IMR-90 (cell line): ENCODE measurements at regions not wholly inside any gene's neighbourhood (a gene's known extent, or its start where the extent isn't known, plus 50 kb on each side); places are given as distances from the start of the nearest gene placed in this dataset.

Source experiments
- ATAC-seq: fragments of 200-7000 bp; cut with Tn5 transposase; 2 replicates; pipeline ENCODE4 v1.9.1; 2020; ENCODE audit warnings: low read depth, mild to moderate bottlenecking, moderate library complexity
- BruUV-seq: library from RNA; stranded (reverse); fragments of 400-500 nt; replicated peaks from 2 replicates; lab custom pipeline; 2021; lab: Mats Ljungman, UMichigan
- CTCF ChIA-PET: fragments of 300-600 bp; formaldehyde crosslinking; extraction: SDS; loops from one replicate; lab custom pipeline; 2021; ENCODE audit warnings: antibody characterized with exemption; lab: Yijun Ruan, JAX
- POLR2A ChIA-PET: fragments of 300-600 bp; sonication (Branson Sonifier 250); formaldehyde crosslinking; loops from one replicate; lab custom pipeline; 2022; ENCODE audit warnings: antibody characterized with exemption; ENCODE audit not compliant: unreplicated experiment; lab: Charles Lee
- DNase-seq: peaks from one replicate; pipeline ENCODE4 v3.0.0; 2013
- H2AFZ ChIP-seq: replicated peaks from 2 replicates; pipeline ENCODE3; 2013; ENCODE audit warnings: low read length, mild to moderate bottlenecking; ENCODE audit not compliant: poor library complexity
- H2AK5ac ChIP-seq: 2 replicates; pipeline ENCODE4 v1.6.1; 2013; ENCODE audit warnings: low read depth, low read length, inconsistent platforms
- H2AK9ac ChIP-seq: replicated peaks from 2 replicates; pipeline ENCODE3; 2013; ENCODE audit warnings: mild to moderate bottlenecking, low read depth, low read length, moderate library complexity; ENCODE audit not compliant: poor library complexity
- H2BK120ac ChIP-seq: 2 replicates; pipeline ENCODE4 v1.6.1; 2013; ENCODE audit warnings: low read depth, low read length, inconsistent platforms
- H2BK15ac ChIP-seq: 3 replicates; pipeline ENCODE4 v1.6.1; 2013; ENCODE audit warnings: low read depth, low read length, inconsistent platforms
- H2BK20ac ChIP-seq: 2 replicates; pipeline ENCODE4 v1.6.1; 2013; ENCODE audit warnings: low read depth, mild to moderate bottlenecking, inconsistent platforms, low read length, moderate library complexity
- H2BK5ac ChIP-seq: 2 replicates; pipeline ENCODE4 v1.6.1; 2013; ENCODE audit warnings: mild to moderate bottlenecking, low read depth, low read length, inconsistent platforms; ENCODE audit not compliant: poor library complexity, severe bottlenecking
- H3K14ac ChIP-seq: replicated peaks from 2 replicates; pipeline ENCODE4 v1.6.1; 2013; ENCODE audit warnings: low read depth, low read length, inconsistent platforms
- H3K18ac ChIP-seq: 2 replicates; pipeline ENCODE4 v1.6.1; 2013; ENCODE audit warnings: low read depth, low read length, control low read depth
- H3K23ac ChIP-seq: 2 replicates; pipeline ENCODE4 v1.6.1; 2013; ENCODE audit warnings: low read depth, low read length, inconsistent platforms
- H3K27ac ChIP-seq: 2 replicates; pipeline ENCODE4 v1.5.1; 2013; ENCODE audit warnings: mild to moderate bottlenecking, control low read depth, low read length; ENCODE audit not compliant: insufficient read depth
- H3K27me3 ChIP-seq: 2 replicates; pipeline ENCODE4 v1.6.1; 2013; ENCODE audit warnings: low read length; ENCODE audit not compliant: control insufficient read depth, insufficient read depth
- H3K36me3 ChIP-seq: 2 replicates; pipeline ENCODE4 v1.6.1; 2013; ENCODE audit warnings: low read length, mixed read lengths; ENCODE audit not compliant: control insufficient read depth, insufficient read depth
- H3K4ac ChIP-seq: 2 replicates; pipeline ENCODE4 v1.6.1; 2013; ENCODE audit warnings: low read depth, low read length, inconsistent platforms
- H3K4me1 ChIP-seq: 2 replicates; pipeline ENCODE4 v1.6.1; 2013; ENCODE audit warnings: low read length, mixed read lengths; ENCODE audit not compliant: control insufficient read depth, insufficient read depth
- H3K4me2 ChIP-seq: 2 replicates; pipeline ENCODE4 v1.6.1; 2013; ENCODE audit warnings: low read depth, mild to moderate bottlenecking, control low read depth, low read length, moderate library complexity
- H3K4me3 ChIP-seq: 2 replicates; pipeline ENCODE4 v1.5.1; 2013; ENCODE audit warnings: low read depth, mild to moderate bottlenecking, control low read depth, low read length, moderate library complexity; ENCODE audit not compliant: insufficient read depth
- H3K56ac ChIP-seq: 2 replicates; pipeline ENCODE4 v1.6.1; 2013; ENCODE audit warnings: low read length, inconsistent platforms; ENCODE audit not compliant: insufficient read depth; ENCODE audit errors: extremely low read depth
- H3K79me1 ChIP-seq, 2 experiments: 2 replicates each; pipeline ENCODE4 v1.6.1; 2013; ENCODE audit warnings: low read length in 2 of 2, inconsistent platforms in 1 of 2, low read depth in 1 of 2
- H3K9ac ChIP-seq: 2 replicates; pipeline ENCODE4 v1.6.1; 2013; ENCODE audit warnings: low read depth, low read length, control low read depth
- H3K9me1 ChIP-seq: 2 replicates; pipeline ENCODE4 v1.6.1; 2013; ENCODE audit warnings: low read length, inconsistent platforms; ENCODE audit not compliant: insufficient read depth
- H3K9me3 ChIP-seq: 2 replicates; pipeline ENCODE4 v1.6.1; 2013; ENCODE audit warnings: low read length; ENCODE audit not compliant: control insufficient read depth, insufficient read depth
- H4K20me1 ChIP-seq: 2 replicates; pipeline ENCODE4 v1.6.1; 2013; ENCODE audit warnings: low read length, inconsistent platforms; ENCODE audit not compliant: insufficient read depth
- H4K5ac ChIP-seq: 2 replicates; pipeline ENCODE4 v1.6.1; 2013; ENCODE audit warnings: mild to moderate bottlenecking, low read depth, low read length, control low read depth
- H4K8ac ChIP-seq, 2 experiments: 2 replicates each; pipeline ENCODE4 v1.6.1; 2013; ENCODE audit warnings: low read depth in 2 of 2, low read length in 2 of 2, control low read depth in 1 of 2, inconsistent platforms in 1 of 2
- H4K91ac ChIP-seq: 2 replicates; pipeline ENCODE4 v1.6.1; 2013; ENCODE audit warnings: low read depth, low read length, inconsistent platforms; ENCODE audit not compliant: insufficient read depth
- BHLHE40 ChIP-seq: fragments of 150-350 bp; IDR thresholded peaks from 2 replicates; pipeline ENCODE4 v1.6.1; 2016; ENCODE audit warnings: mild to moderate bottlenecking, low read depth, low read length
- NFE2L2 ChIP-seq: fragments of 150-350 bp; IDR thresholded peaks from 2 replicates; pipeline ENCODE4 v1.6.1; 2016; ENCODE audit warnings: low read depth, mild to moderate bottlenecking, low read length
- USF2 ChIP-seq: fragments of 150-350 bp; IDR thresholded peaks from 2 replicates; pipeline ENCODE4 v1.6.1; 2017; ENCODE audit warnings: mild to moderate bottlenecking, antibody characterized with exemption, low read length, low read depth
- WGBS, 2 experiments: methylation state at CpG; one replicate each; pipeline versions ENCODE4 v1.1.5 to v1.1.7; 2013; ENCODE audit warnings: missing lambda C conversion rate in 2 of 2; ENCODE audit not compliant: insufficient read length in 1 of 2; ENCODE audit errors: extremely low coverage in 2 of 2; 5-methylcytosine and 5-hydroxymethylcytosine counted together
- dilution Hi-C: fragments of 300-500 bp; cut with HindIII; formaldehyde crosslinking; loops from one replicate; pipeline ENCODE4 v1.14.3; 2018; ENCODE audit warnings: low sequenced_read_pairs; ENCODE audit not compliant: unreplicated experiment
- in situ Hi-C: fragments of 300-500 bp; cut with MboI; formaldehyde crosslinking; loops from 3 replicates; pipeline ENCODE4 v1.14.3; 2019; ENCODE audit warnings: low sequenced_read_pairs, inconsistent platforms, mixed read lengths
- intact Hi-C: fragments of 100-400 bp; cut with micrococcal nuclease; formaldehyde crosslinking; loops from 2 replicates; pipeline ENCODE4 v1.10.0; 2022

- ChIA-PET CTCF (no interaction called here), POLR2A (no interaction called here)
- H4K91ac ChIP-seq = no peak overlapping the region
- H3K4me3 ChIP-seq = no peak overlapping the region
- peaks cover 3% of the 10 kb centered on the region; the same call in 1 of the 2 replicates for H3K36me3 ChIP-seq
- H4K20me1 ChIP-seq = peaks cover 10% of the 10 kb centered on the region; the same call in 1 of the 2 replicates
- no peak overlapping the region for H3K9ac ChIP-seq
- DNase-seq (no peak), ATAC-seq (no peak)
- in situ Hi-C loops = loop anchor here (10.0 to 25.0 kb wide), 2 partner anchors 434 to 836 kb away; no protein-coding TSS in a partner anchor
- H3K9me3 ChIP-seq = no peaks in the 10 kb centered on the region
- WGBS, 2 experiments = 93% methylated on average over 10 of the region's 17 CpGs; no CpG with 5 or more reads in 1 of the 2 experiments
- no peak overlapping the region for H2BK20ac ChIP-seq
- no peak overlapping the region for H2AK9ac ChIP-seq
- H3K23ac ChIP-seq = no peak overlapping the region
- dilution Hi-C loops = no loop called here
- no peak overlapping the region for H3K56ac ChIP-seq
- no peak overlapping the region for H2BK5ac ChIP-seq
- TF ChIP-seq USF2 (no peak), BHLHE40 (no peak), NFE2L2 (no peak)
- no peak overlapping the region for H2AFZ ChIP-seq
- H3K4ac ChIP-seq = no peak overlapping the region
- no peaks in the 10 kb centered on the region for H3K27me3 ChIP-seq
- no peak overlapping the region for H4K5ac ChIP-seq
- no peak overlapping the region for H3K14ac ChIP-seq
- H3K4me1 ChIP-seq = peaks cover 3% of the 10 kb centered on the region
- no peak overlapping the region for H2BK15ac ChIP-seq
- H3K18ac ChIP-seq = no peak overlapping the region
- peaks cover 3 to 29% of the 10 kb centered on the region in 2 experiments; a peak in 3 of 4 replicates for H3K79me1 ChIP-seq
- intact Hi-C loops = no loop called here
- H3K9me1 ChIP-seq = peaks cover 6% of the 10 kb centered on the region
- H3K4me2 ChIP-seq = no peak overlapping the region
- no TSS peak for BruUV-seq
- H2AK5ac ChIP-seq = no peak overlapping the region
- no peak overlapping the region for H4K8ac ChIP-seq
- no peak overlapping the region for H3K27ac ChIP-seq
- H2BK120ac ChIP-seq = no peak overlapping the region
These were observed 78.0 kb downstream of the SLC25A47 start for GRCh38 chr14:100401031-100401692.
